ENCODE measurements at regions not wholly inside any gene's neighbourhood (a gene's known extent, or its start where the extent isn't known, plus 50 kb on each side); places are given as distances from the start of the nearest gene placed in this dataset.
"Not testable (repeated sequence)": the region's sequence is repeated elsewhere in the genome, so short reads cannot be mapped to it uniquely, and the experiment has no call there.

GRCh38 chr2:82938321-82938845, 1520.7 kb downstream of the SUCLG1 start:
- DNase-seq (ENCODE audit: low spot score): peak; percentile 58
- intact Hi-C loops (cut with DNase I): not testable (repeated sequence)

- intact Hi-C loops (cut with DNase I): no loop called here
- no peak for DNase-seq (ENCODE audit: low spot score)
Observed at GRCh38 chr2:82913566-82913965, 1545.5 kb downstream of the SUCLG1 start.

DNA sequence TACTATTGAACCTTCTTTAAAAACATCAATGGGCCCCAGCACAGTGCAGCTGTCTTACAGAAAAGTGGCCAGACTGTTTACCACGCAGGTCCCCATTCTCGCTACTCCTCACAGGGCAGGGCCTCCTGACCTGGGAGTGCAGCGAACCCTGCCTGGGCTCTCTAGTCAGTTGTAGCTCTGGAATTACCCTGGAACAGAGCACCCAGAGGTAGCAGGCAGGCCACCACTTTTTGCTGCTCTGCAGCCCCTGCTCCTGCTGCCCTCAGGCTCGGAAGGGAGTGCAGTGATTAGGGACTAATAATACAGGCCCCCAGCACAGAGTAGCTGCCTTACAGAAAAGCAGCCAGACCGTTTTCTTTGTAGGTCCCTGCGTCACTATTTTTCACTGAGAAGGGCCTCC, 1563.0 kb downstream of the SUCLG1 start:
- intact Hi-C loops (cut with DNase I): no loop called here
- DNase-seq (ENCODE audit: low spot score): no peak

GRCh38 chr2:82893190-82893589, 1565.9 kb downstream of the SUCLG1 start:
- intact Hi-C loops (cut with DNase I): no loop called here

GRCh38 chr2:82879803-82880202, 1579.3 kb downstream of the SUCLG1 start:
- no peak for DNase-seq (ENCODE audit: low spot score)
- intact Hi-C loops (cut with DNase I): no loop called here

More at GRCh38 chr2:82893190-82893589, 1565.9 kb downstream of the SUCLG1 start:
- no peak for DNase-seq (ENCODE audit: low spot score)

- no peak for DNase-seq (ENCODE audit: low spot score)
Observed at GRCh38 chr2:82875858-82876257, 1583.2 kb downstream of the SUCLG1 start.

GRCh38 chr2:82857967-82858366, 1601.1 kb downstream of the SUCLG1 start:
- DNase-seq (ENCODE audit: low spot score): no peak
- intact Hi-C loops (cut with DNase I): no loop called here

More at GRCh38 chr2:82875858-82876257, 1583.2 kb downstream of the SUCLG1 start:
- intact Hi-C loops (cut with DNase I): no loop called here

- DNase-seq (ENCODE audit: low spot score): no peak
- intact Hi-C loops (cut with DNase I): no loop called here
Observed at GRCh38 chr2:82853299-82853698, 1605.8 kb downstream of the SUCLG1 start.

- intact Hi-C loops (cut with DNase I): no loop called here
- no peak for DNase-seq (ENCODE audit: low spot score)
Observed at GRCh38 chr2:82852787-82853186, 1606.3 kb downstream of the SUCLG1 start.

DNA sequence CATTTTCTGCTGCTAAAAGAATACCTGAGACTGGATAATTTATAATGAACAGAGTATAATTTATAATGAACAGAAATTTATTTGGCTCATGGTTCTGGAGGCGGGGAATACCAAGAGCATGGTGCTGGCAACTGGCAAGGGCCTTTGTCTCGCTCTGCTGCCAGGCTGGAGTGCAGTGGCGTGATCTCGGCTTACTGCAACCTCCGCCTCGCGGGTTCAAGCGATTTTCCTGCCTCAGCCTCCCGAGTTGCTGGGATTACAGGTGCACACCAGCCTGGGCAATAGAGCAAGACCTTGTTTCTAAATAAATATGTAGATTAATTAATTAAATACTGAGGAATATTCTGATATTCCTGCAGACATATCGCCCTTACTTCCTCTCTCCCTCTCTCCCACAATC, 1610.8 kb downstream of the SUCLG1 start:
- no peak for DNase-seq (ENCODE audit: low spot score)
- intact Hi-C loops (cut with DNase I): no loop called here

DNA sequence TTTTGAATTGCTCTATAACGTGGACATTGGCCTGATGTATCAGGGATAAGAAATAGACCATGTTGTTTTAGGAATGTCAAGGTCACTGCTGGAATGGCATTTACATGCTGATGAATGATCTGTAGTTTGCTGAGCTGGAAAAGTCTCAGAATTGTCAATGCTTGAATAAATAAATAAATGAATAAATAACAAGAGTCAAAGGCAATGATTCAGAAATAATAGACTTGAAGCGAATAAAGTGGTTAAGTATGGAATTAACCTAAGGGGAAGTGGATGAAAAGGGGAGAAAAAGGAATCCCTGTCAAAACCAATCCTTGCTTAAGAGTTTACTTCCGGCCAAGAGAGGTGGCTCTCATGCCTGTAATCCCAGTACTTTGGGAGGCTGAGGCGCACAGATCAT, 1620.0 kb downstream of the SUCLG1 start:
- no peak for DNase-seq (ENCODE audit: low spot score)
- intact Hi-C loops (cut with DNase I): no loop called here

- intact Hi-C loops (cut with DNase I): no loop called here
- DNase-seq (ENCODE audit: low spot score): no peak
Observed at GRCh38 chr2:82837588-82838304, 1621.3 kb downstream of the SUCLG1 start.

GRCh38 chr2:82834893-82835292, 1624.2 kb downstream of the SUCLG1 start:
- DNase-seq (ENCODE audit: low spot score): no peak
- intact Hi-C loops (cut with DNase I): no loop called here

DNA sequence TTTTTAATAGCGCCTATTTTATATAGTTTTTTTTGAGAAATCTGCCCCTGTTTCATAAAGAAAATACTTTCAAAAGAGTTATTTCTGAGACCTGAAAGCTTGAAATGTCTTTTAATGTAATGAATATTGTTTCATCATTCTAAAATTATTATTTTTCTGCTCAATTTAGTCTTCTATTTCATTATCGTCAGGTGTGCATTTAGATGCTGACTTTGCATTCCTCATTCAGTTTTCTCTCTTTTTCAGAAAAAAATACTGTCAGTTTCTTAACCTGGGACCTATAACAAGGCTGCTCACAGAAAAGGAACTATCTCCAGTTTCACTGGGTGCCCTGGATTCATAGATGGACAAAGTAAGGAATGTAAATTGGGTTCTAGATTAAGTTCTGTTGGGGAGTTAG, 1631.7 kb downstream of the SUCLG1 start:
- intact Hi-C loops (cut with DNase I): no loop called here
- DNase-seq (ENCODE audit: low spot score): no peak

GRCh38 chr2:82826437-82826836, 1632.6 kb downstream of the SUCLG1 start:
- intact Hi-C loops (cut with DNase I): no loop called here
- no peak for DNase-seq (ENCODE audit: low spot score)

GRCh38 chr2:82825410-82826090, 1633.5 kb downstream of the SUCLG1 start:
- intact Hi-C loops (cut with DNase I): no loop called here
- no peak for DNase-seq (ENCODE audit: low spot score)

DNA sequence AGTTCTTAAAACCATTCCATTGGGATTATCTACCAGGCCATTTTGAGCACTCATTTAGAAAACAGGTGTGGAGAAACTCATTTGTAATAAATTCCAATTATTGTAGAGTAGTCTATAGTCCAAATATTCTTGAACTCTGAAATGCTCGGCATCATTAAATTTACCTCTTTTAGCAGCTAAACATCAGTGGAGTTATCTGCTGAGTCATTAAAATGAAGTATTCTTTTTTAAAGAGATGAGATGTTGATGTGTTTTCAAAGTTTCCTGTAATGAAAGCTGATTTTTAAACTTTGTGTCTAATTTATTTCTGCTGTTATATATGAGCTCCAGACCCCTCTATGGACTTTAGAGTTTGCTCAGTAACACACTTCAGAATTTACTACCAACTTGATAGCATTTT, 1635.2 kb downstream of the SUCLG1 start:
- no peak for DNase-seq (ENCODE audit: low spot score)
- intact Hi-C loops (cut with DNase I): no loop called here

DNA sequence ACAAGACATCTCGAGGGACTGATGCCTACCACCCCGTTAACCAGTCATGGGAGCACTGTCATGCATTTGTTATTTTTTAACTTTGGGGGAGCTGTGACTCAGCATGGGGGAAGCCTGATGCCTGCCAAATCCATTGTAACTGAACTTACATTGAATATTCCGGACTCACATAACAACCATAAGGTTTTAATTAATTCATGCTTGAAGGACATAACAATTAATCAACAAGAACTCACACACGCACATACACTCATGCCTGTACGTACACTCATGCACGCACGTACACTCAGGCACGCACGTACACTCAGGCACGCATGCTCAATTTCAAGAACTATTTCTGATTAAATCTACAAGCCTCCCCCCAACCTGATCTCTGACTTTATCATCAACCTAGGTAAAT, 1639.1 kb downstream of the SUCLG1 start:
- no peak for DNase-seq (ENCODE audit: low spot score)
- intact Hi-C loops (cut with DNase I): no loop called here

GRCh38 chr2:82814146-82814545, 1644.9 kb downstream of the SUCLG1 start:
- intact Hi-C loops (cut with DNase I): no loop called here
- no peak for DNase-seq (ENCODE audit: low spot score)

DNA sequence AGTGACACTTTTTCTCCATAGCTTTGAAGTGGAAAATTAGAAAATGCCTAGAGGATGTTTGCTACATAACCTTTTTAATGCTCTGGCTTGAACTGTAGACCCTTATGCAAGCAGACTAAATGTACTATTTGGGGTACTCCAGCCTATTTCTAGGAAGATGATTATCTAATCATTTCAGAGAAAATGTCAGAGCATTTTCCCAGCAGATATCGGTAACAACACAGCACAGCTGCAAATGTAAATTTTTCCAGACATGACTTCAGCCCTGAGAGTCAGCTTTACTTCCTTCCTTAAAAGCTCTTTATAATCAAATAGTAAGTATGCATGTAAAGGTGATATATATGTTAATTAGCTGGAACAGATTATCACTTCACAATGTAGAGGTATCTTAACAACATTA, 1647.1 kb downstream of the SUCLG1 start:
- intact Hi-C loops (cut with DNase I): no loop called here
- DNase-seq (ENCODE audit: low spot score): no peak

- DNase-seq (ENCODE audit: low spot score): peak; percentile 51
Observed at GRCh38 chr2:82803307-82803706, 1655.8 kb downstream of the SUCLG1 start.

More at GRCh38 chr2:82803307-82803706, 1655.8 kb downstream of the SUCLG1 start:
- intact Hi-C loops (cut with DNase I): no loop called here
